ENCODE measurements at regions not wholly inside any gene's neighbourhood (a gene's known extent, or its start where the extent isn't known, plus 50 kb on each side); places are given as distances from the start of the nearest gene placed in this dataset.
A peak's percentile ranks its signal among the peaks of the same experiment; 100 is the strongest.
"Not testable (repeated sequence)": the region's sequence is repeated elsewhere in the genome, so short reads cannot be mapped to it uniquely, and the experiment has no call there.

DNA sequence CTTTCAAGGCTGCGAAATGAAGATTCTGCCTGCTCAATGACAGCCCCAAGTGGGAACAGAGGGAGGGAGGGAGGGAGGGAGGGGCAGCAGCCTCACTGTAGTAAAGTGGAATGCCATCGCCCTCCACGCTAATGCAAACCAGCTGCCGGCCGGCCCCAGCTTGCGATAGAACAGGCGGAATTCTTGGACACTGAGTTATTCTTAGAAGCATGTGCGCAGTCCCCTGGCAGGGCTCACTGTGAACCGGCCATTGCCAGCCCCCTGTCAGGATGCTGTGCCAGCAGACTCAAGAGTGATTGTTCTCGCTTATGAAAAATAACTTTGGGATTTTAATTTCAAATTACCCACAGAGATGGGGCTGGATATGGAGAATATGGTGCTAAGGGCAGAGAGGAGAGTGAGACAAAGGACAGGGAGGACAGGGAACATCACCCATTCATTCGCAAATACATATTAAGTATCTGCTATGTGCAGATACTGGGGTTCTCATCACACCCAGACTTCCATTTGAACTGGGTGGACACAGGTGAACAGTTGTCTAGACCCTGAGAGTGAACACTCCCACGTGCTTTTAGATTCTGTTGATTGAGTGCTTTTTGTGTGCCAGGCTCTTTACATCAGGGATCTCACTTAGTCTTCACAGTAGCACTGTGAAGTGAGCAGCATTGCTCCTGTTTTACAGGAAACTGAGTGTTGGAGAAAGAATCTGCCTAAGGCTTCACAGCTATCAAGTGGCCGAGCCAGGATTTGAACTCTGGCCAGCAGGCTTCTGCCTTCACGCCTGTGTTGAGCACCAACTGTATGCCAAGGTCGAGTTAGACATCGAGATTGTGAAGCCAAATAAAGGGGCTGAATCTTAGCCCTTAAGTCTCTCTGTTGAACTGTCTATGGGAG lies 192.9 kb downstream of the C12orf75 start:
- DNase-seq = peak in 2 of 56 donors; percentile 0 to 1

- DNase-seq = no peak
These were observed 194.5 kb downstream of the C12orf75 start for GRCh38 chr12:105524961-105525360.

GRCh38 chr12:105534068-105534467 lies 203.6 kb downstream of the C12orf75 start:
- no peak for DNase-seq

DNA sequence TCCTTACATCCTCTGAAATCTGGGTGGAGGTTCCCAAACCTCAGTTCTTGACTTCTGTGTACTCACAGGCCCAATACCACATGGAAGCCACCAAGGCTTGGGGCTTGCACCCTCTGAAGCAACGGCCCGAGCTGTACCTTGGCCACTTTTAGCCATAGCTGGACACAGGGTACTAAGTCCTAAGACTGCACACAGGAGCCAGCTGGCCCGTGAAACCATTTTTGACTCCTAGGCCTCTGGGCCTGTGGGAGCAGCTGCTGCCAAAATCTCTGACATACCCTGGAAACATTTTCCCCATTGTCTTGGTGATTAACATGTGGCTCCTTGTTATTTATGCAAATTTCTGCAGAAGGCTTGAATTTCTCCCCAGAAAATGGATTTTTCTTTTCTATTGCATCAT lies 204.5 kb downstream of the C12orf75 start:
- DNase-seq = not testable (repeated sequence)

DNA sequence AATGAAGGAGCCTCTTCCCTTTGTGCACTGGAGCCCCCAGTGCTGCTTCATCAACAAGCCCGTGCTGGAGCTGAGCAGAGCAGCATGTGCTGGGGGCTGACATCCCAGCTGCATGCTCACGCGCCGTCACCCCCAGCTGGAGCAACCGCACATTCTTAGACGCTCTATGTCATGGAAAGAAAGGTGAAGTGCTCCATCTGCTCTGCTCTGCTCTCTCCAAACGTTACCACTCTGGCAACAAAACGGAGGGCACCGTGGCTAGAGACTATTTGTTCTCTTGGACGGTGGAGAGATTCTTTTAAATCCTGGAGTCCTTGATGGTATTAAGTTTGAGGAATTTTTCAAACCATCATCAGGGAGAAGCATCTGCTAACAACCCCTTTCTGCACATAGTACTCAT lies 208.4 kb downstream of the C12orf75 start:
- DNase-seq = no peak

- no peak for DNase-seq
These were observed 209.2 kb downstream of the C12orf75 start for GRCh38 chr12:105539735-105540134.

GRCh38 chr12:105547786-105548185 lies 217.3 kb downstream of the C12orf75 start:
- no peak for DNase-seq

DNA sequence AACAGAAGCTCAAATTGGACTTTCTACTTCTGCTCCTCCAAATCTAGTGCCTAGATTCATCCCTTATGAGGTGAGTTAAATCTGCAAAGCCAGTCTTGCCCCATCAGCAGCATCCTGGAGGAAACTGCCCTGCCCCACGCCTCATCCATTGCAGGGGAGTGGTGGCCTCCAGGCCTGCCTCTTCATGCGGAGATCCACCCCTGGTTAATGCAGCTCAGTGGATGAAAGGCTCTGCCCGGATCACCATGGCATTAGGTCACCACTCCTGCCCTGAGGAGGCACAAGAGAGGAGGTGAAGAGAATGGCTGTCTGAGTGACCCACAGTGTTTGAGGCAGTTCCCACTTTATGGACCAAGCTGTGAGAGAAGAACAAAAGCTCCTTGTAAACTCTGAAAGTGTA lies 218.1 kb downstream of the C12orf75 start:
- no peak for DNase-seq

GRCh38 chr12:105552056-105552455 lies 221.6 kb downstream of the C12orf75 start:
- DNase-seq = no peak

- no peak for DNase-seq
These were observed 223.8 kb downstream of the C12orf75 start for GRCh38 chr12:105554223-105554678.

DNA sequence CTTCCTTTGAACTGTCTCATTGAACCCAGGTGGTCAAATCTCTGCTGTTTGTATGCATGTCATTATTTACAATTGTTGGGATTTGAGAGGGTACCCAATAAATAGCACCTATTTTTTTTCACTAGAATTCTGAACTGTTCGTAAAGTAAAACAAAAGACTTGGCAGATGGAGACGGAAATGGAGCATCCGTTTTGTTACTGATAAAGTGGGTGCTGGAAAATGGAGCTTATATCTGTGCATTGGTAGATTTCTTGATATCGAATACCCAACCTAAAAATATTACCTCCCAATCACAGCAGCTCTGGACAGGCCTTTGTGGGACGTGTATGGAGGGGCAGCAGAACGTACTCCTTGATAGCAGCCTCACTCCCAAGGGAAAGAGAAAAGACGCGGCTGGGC lies 224.4 kb downstream of the C12orf75 start:
- no peak for DNase-seq

GRCh38 chr12:105555556-105556295 lies 225.2 kb downstream of the C12orf75 start:
- no peak for DNase-seq

- DNase-seq = no peak
These were observed 228.8 kb downstream of the C12orf75 start for GRCh38 chr12:105559310-105559709.

DNA sequence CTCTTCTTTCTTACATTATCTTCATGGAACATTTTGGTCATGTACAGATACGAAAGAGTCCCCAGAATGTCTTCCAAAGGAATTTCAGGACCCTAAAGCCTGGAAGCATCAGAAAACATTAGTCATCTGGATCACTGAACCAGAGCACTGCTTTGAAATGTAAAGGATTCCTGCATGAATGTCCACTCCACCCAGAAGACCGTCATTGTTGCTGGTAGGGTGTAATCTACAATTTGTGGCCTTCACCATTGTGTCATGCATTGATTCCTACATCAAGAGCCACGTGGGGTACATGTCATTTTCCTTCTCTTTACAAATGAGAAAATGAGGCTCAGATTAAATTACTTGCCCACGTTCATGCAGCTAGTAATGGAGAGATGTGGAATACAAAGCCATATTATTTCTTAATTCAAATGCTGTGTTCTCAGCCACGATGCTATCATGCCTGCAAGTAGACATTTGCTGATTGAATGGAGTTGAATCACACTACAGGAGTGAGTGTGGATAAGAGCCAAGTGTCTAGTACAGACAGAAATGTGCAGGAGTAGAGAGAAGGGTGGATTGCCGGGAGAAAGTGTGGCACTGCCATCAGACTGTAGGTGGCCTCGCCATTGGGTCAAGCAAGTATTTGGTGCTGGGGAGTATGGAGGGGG lies 231.2 kb downstream of the C12orf75 start:
- DNase-seq = no peak

DNA sequence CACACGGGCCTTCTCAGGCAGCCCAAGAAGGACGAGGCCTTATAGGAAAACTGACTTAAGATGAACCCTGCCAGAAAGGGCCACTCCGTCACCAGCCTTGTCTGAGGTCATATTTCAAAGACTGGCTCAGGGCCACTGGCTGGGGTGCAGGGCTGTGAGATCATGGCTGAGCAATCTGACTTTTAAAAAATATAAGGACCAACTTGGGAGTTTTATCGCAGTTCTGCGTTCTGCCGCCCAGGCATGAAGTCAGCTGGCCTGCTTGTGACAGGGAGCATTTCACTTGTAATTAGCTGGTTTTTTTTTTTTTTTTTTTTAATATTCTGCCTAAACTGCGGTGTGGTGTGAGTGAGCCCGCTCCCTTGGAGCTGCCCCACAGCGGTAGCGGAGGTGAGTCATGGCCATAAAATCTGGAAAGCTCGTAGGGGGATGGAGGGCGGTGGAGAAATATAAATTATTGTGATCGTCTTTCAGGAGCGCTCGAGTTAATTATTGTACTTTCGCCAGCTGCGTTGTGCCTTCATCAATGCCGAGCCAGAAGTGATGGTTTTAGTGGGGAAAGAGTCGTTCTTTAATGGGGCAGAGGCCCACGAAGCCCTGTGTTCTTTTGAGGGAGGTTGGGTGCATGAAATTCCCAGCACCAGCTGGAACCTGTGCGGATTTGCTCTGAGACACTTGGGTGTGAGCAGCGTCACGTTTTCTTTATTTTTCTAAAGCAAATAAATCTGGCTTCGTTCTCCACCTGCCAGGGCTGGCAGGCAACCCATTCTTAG lies 231.9 kb downstream of the C12orf75 start:
- DNase-seq = no peak

DNA sequence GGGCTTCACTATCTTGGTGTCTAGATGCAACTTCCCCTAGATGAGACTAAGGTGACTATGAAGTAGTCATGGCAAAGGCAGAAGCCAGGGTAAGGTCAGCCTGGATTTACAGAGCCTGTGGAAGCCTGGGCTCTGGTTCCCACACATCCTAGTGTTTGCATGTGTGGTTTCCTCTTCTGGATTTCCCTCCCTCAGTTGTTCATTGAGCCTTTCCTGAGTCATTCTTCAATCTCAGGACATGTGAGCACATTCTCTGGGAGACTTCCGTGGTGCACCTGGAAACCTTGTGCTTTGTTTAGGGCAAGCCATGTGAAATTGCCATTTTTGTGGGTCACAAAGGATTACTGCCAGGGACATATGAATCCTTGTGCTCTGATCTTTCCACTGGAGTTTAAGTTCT lies 236.6 kb downstream of the C12orf75 start:
- no peak for DNase-seq

GRCh38 chr12:105569886-105570285 lies 239.4 kb downstream of the C12orf75 start:
- no peak for DNase-seq

GRCh38 chr12:105570944-105571343 lies 240.5 kb downstream of the C12orf75 start:
- no peak for DNase-seq

DNA sequence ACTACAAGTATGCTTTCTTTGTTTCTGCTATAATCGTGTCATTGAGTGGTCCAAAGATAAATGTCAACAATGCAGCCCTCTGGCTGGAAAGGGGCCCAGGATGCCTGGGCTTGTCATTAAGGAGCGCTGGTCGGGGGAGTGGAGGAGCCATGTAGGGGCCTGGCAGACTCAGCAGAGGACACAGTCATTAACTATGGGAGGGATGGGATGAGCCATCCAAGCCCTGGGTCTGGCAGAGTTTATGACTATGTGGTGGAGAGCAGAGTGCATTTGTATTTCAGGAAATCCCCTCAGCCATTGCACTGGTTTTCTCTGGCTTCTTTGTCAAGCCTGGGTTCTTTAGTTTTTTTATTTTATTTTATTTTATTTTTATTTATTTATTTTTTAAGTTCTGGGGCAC lies 243.1 kb downstream of the C12orf75 start:
- no peak for DNase-seq

DNA sequence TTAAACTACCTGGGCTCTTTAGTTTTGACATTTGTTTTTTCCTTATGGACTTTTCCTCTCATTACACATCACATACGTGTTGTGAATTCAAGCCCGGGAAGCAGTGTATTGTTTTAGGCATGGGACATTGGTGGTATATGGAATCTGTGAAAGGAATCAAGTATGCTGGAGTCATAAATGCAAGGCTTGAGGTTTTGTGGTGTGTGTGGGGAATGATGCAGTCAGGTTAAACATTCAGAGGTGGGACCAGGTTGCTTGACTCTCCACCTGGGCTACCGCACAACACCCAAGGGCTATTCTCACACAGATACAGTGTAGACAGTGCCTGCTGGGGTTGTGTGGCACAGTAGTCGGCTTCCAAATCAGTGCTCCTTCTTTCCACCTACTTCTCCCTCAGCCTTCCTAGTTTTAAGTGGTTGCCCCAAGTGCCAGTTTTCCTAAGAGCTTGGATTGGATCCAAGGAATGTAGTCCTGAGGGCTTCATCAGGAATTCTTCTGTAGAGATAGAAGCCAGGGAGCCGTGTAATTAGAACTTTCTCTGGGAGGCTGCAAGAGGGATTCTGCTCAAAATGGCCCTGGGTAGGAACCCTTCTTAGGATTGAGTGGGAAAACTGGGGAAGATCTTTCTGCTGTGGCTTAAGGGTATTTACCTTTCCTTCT lies 243.7 kb downstream of the C12orf75 start:
- no peak for DNase-seq

DNA sequence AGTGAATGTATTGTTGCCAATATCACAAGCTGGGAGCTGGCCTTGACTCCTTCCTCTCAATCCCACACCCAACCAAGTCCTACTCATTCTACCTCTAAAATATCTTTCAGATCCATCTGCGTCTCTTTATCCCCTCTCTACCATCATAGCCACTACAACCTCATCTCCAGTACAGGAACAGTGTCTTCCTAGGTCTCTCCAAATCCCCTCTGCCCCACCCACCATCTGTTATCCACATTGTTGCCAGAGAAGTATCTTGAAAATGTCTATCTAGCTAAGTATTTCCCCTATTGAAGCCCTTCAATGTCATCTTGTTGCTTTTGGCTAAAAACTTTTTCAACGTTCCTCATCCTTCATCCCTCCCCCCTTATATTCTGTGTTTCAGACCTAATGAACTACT lies 244.7 kb downstream of the C12orf75 start:
- DNase-seq = no peak

Data from nucleus accumbens (tissue), 56 donors.